Nephron (organoid): ENCODE measurements at regions not wholly inside any gene's neighbourhood (a gene's known extent, or its start where the extent isn't known, plus 50 kb on each side); places are given as distances from the start of the nearest gene placed in this dataset.

Experiments used
- H3K27ac Mint-ChIP-seq, 3 experiments: 2 replicates each; pipeline ENCODE4 v1.8.0; 2020; ENCODE audit warnings: mixed read lengths in 3 of 3, mild to moderate bottlenecking in 2 of 3, moderate library complexity in 1 of 3
- H3K27me3 Mint-ChIP-seq: 2 replicates; pipeline ENCODE4 v1.8.0; 2021; ENCODE audit warnings: low read depth, mild to moderate bottlenecking, moderate library complexity, mixed read lengths
- H3K36me3 Mint-ChIP-seq: 2 replicates; pipeline ENCODE4 v1.8.0; 2020; ENCODE audit warnings: low read depth, mixed read lengths
- H3K4me1 Mint-ChIP-seq: 2 replicates; pipeline ENCODE4 v1.8.0; 2020; ENCODE audit warnings: mixed read lengths
- H3K4me3 Mint-ChIP-seq, 3 experiments: 2 replicates each; pipeline ENCODE4 v1.8.0; 2020; ENCODE audit warnings: mild to moderate bottlenecking in 3 of 3, mixed read lengths in 3 of 3, moderate library complexity in 2 of 3
- H3K9me3 Mint-ChIP-seq: 2 replicates; pipeline ENCODE4 v1.8.0; 2020; ENCODE audit warnings: mixed read lengths
- TF ChIP-seq, protein P1 (sequence below), 3 experiments: fragments of 200-600 bp; sonication (generic); IDR thresholded peaks; one replicate each; pipeline ENCODE4 v1.5.0; 2021; ENCODE audit warnings: antibody characterized with exemption in 3 of 3; ENCODE audit not compliant: unreplicated experiment in 3 of 3

DNA sequence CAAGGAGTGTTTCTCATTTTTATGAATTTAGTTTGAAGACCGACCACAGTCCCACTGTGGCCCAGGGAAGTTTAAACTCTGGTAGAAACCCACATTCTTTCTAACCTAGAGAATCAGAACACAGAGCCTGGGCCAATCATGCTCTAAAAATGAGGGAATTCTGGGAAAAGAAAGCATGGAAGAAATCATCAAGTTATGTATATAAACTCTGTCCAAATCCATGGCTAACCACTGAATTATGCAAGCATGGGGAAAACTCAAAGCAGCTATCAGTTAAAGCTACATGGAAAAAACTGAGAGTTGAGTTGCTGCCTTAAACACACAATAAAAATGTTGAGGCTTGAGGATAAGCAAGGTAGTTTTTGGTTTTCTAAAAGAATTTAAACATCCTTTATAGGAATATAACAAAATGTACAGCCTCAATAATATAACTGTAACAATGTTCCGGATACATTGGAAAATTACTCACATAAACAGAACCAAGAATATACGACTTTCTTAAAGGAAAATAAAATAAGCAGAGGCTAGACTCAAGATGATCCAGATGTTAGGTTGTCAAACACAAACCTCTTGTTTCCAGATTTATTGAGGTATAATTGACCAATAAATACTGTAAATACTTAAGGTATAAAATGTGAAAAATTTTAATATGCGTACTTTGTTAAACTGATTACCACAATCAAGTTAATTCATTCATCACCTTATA lies 311.2 kb upstream of the GNAI1 start:
- peak overlapping the region; percentile 70 to 87 (median 85) for H3K27ac Mint-ChIP-seq
- H3K4me3 Mint-ChIP-seq, result no peak overlapping the region
- no peaks in the 10 kb centered on the region for H3K36me3 Mint-ChIP-seq
- TF ChIP-seq, protein P1, sequence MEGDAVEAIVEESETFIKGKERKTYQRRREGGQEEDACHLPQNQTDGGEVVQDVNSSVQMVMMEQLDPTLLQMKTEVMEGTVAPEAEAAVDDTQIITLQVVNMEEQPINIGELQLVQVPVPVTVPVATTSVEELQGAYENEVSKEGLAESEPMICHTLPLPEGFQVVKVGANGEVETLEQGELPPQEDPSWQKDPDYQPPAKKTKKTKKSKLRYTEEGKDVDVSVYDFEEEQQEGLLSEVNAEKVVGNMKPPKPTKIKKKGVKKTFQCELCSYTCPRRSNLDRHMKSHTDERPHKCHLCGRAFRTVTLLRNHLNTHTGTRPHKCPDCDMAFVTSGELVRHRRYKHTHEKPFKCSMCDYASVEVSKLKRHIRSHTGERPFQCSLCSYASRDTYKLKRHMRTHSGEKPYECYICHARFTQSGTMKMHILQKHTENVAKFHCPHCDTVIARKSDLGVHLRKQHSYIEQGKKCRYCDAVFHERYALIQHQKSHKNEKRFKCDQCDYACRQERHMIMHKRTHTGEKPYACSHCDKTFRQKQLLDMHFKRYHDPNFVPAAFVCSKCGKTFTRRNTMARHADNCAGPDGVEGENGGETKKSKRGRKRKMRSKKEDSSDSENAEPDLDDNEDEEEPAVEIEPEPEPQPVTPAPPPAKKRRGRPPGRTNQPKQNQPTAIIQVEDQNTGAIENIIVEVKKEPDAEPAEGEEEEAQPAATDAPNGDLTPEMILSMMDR (IDR thresholded peaks at IDR 0.05; ENCODE audit: unreplicated experiment in 3 of 3), result no peak
- H3K9me3 Mint-ChIP-seq, result no peaks in the 10 kb centered on the region
- no peaks in the 10 kb centered on the region for H3K27me3 Mint-ChIP-seq
- peaks cover 18% of the 10 kb centered on the region for H3K4me1 Mint-ChIP-seq

DNA sequence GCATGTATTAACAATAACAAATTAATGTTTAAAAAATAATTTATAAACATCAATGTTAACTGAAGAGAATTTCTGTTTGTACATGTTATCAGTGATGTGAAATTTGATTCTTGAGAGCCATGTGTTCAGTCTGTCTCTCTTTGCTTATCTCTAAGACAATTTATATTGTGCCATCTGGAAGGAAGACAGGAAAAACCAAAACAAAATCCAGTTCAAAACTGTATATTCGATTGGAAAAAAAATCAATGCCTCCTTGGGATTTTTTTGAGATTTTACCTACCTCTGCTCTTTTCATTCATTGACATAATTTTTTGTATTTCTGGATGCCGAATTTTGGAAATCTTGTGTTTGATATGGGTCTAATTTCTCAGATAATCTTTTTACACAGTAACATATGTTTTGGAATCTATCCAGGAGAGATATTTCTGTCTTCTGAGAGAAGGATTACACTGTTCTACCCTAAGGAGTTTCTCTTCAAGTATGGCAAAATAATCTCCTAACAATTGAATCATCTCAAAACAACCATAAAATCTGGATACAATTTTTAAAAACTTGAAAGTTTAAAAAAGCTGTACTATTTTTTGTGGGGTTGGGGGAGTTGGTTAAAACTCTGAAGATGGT lies 311.9 kb upstream of the GNAI1 start:
- Mint-ChIP-seq H3K4me3 (peak overlapping the region in 1 of 3 experiments; percentile 23), H3K4me1 (peaks cover 18% of the 10 kb centered on the region)

DNA sequence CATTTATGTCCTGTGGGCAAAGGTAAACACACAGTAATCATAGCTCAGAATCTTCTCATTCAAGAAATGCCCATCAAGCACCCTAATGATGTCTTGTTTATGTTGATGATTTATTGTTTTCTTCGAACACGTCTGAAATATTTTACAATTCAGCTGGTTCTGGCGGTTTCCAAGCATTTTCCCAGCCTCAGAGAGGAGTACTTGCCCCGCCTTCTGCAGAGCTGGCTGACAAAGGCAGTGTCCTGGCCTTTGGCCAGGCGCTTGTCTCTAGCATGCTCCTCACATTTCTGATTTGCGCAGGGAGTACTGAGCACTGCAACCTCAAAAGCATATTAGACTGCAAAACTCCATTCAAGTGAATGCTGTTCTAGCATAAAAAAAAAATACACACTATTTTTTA lies 314.2 kb upstream of the GNAI1 start:
- H3K36me3 Mint-ChIP-seq, result no peaks in the 10 kb centered on the region
- no peaks in the 10 kb centered on the region for H3K9me3 Mint-ChIP-seq
- H3K27ac Mint-ChIP-seq, result peak overlapping the region; percentile 90 to 98 (median 97)
- H3K4me1 Mint-ChIP-seq, result peaks cover 18% of the 10 kb centered on the region
- no peaks in the 10 kb centered on the region for H3K27me3 Mint-ChIP-seq
- peak overlapping the region; percentile 66 to 81 (median 79) for H3K4me3 Mint-ChIP-seq
- TF ChIP-seq, protein P1 (IDR thresholded peaks at IDR 0.05; ENCODE audit: unreplicated experiment in 3 of 3), result no peak

More for the DNA sequence above, 311.9 kb upstream of the GNAI1 start:
- TF ChIP-seq, protein P1 (IDR thresholded peaks at IDR 0.05; ENCODE audit: unreplicated experiment in 3 of 3), result no peak
- Mint-ChIP-seq H3K27ac (peak overlapping the region; percentile 70 to 87 (median 85)), H3K9me3 (no peaks in the 10 kb centered on the region), H3K36me3 (no peaks in the 10 kb centered on the region), H3K27me3 (no peaks in the 10 kb centered on the region)

DNA sequence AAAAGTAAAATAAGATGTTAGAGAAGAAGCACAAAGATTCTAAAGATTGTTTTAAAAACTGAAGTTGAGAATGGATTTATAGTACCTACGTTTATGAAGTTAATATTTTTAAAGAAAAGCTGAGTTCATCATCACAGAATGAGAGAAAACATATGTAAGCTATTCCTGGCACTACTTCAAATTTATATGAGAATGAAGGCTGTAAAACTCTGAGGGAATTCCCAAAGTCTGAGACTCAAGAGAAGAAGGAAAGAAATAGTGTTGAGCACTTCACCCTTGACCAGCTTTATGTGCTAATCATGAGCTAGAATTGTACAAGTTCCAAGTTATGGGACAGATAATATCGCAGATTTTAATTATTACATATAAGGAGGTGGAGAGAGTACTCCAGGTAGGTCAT lies 323.7 kb upstream of the GNAI1 start:
- Mint-ChIP-seq H3K27me3 (no peaks in the 10 kb centered on the region), H3K36me3 (no peaks in the 10 kb centered on the region), H3K4me3 (peak overlapping the region in 1 of 3 experiments; percentile 4), H3K9me3 (no peaks in the 10 kb centered on the region), H3K27ac (peak overlapping the region; percentile 82 to 91 (median 84)), H3K4me1 (peaks cover 12% of the 10 kb centered on the region)
- TF ChIP-seq, protein P1 (IDR thresholded peaks at IDR 0.05; ENCODE audit: unreplicated experiment in 3 of 3), result no peak

DNA sequence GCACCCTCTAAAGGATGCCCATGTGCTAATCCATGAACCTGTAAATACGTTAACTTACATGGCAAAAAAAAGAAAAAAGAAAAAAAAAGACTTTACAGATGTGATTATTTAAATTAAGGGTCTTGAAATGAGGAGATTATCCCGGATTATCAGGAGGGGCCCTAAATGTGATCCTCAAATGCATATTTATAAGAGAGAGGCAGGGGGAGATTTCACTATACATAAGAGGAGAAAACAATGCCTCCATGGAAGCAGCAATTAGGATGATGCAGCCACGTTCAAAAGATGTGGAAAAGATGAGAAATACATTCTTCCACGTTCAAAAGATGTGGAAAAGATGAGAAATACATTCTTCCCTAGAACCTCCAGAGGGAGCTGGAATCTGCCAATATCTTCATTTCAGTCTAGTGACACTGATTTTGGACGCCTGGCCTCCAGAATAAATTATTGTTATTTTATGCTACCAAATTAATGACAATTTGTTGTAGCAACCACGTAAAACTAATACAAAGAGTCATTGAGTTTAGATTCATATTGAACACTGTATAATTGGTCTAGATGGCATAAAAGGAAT lies 328.4 kb upstream of the GNAI1 start:
- Mint-ChIP-seq H3K27ac (no peak overlapping the region), H3K4me1 (peaks cover 7% of the 10 kb centered on the region), H3K36me3 (peaks cover 6% of the 10 kb centered on the region), H3K27me3 (no peaks in the 10 kb centered on the region), H3K4me3 (no peak overlapping the region), H3K9me3 (peaks cover 6% of the 10 kb centered on the region)
- TF ChIP-seq, protein P1 (IDR thresholded peaks at IDR 0.05; ENCODE audit: unreplicated experiment in 3 of 3), result peak; percentile 19 to 25 (median 25)
